A673 (cell line): ENCODE measurements at regions not wholly inside any gene's neighbourhood (a gene's known extent, or its start where the extent isn't known, plus 50 kb on each side); places are given as distances from the start of the nearest gene placed in this dataset.

Experiments
- CTCF ChIP-seq: fragments of 300-800, 200-600 bp; sonication (generic); conservative IDR thresholded peaks from 2 replicates; pipeline ENCODE4 v1.5.1; 2017; ENCODE audit warnings: low read depth, mild to moderate bottlenecking, antibody characterized with exemption, low read length, moderate library complexity, mixed read lengths
- EZH2 ChIP-seq: fragments of 200-600 bp; sonication (generic); IDR thresholded peaks from 2 replicates; pipeline ENCODE4 v1.6.1; 2017; ENCODE audit warnings: borderline replicate concordance, low read depth, mild to moderate bottlenecking, mixed read lengths, antibody characterized with exemption, low read length; ENCODE audit not compliant: poor library complexity, severe bottlenecking

- TF ChIP-seq CTCF (no peak), EZH2 (no peak)
These were observed 2862.8 kb upstream of the PCDH20 start for GRCh38 chr13:64278493-64278892.
